DND-41 (cell line): ENCODE measurements at regions not wholly inside any gene's neighbourhood (a gene's known extent, or its start where the extent isn't known, plus 50 kb on each side); places are given as distances from the start of the nearest gene placed in this dataset.

Source experiments
- ATAC-seq: fragments of 200-7000 bp; cut with Tn5 transposase; 3 replicates; pipeline ENCODE4 v1.9.1; 2021; ENCODE audit warnings: low read depth; ENCODE audit not compliant: insufficient read depth
- DNase-seq: peaks from one replicate; pipeline ENCODE4 v3.0.0-alpha.2; 2020
- H2AFZ ChIP-seq: 2 replicates; pipeline ENCODE4 v1.6.0; 2012; ENCODE audit warnings: low read depth, low read length
- H3K27ac ChIP-seq: 2 replicates; pipeline ENCODE4 v1.5.1; 2012; ENCODE audit warnings: low read length, inconsistent platforms
- H3K27me3 ChIP-seq: fragments of 200-600 bp; sonication (generic); 2 replicates; pipeline ENCODE4 v1.6.0; 2012; ENCODE audit warnings: low read length, mild to moderate bottlenecking, inconsistent platforms; ENCODE audit not compliant: insufficient read depth, poor library complexity
- H3K36me3 ChIP-seq: 2 replicates; pipeline ENCODE4 v1.5.1; 2012; ENCODE audit warnings: low read length, inconsistent platforms; ENCODE audit not compliant: insufficient read depth
- H3K4me1 ChIP-seq: 2 replicates; pipeline ENCODE4 v1.5.1; 2012; ENCODE audit warnings: mild to moderate bottlenecking, low read length; ENCODE audit not compliant: insufficient read depth
- H3K4me2 ChIP-seq: 2 replicates; pipeline ENCODE4 v1.6.0; 2012; ENCODE audit warnings: mild to moderate bottlenecking, moderate library complexity, low read length, inconsistent platforms; ENCODE audit not compliant: insufficient read depth
- H3K4me3 ChIP-seq, 2 experiments: fragments of 200-600 bp in 1 of 2; shearing (Covaris generic) in 1 of 2; 2 replicates each; pipeline ENCODE4 v1.5.1; 2012 to 2016; ENCODE audit warnings: inconsistent platforms in 2 of 2, low read length in 2 of 2, mild to moderate bottlenecking in 2 of 2, low read depth in 1 of 2, moderate library complexity in 1 of 2
- H3K79me2 ChIP-seq: 2 replicates; pipeline ENCODE4 v1.6.0; 2012; ENCODE audit warnings: low read length, inconsistent platforms; ENCODE audit not compliant: insufficient read depth
- H3K9ac ChIP-seq: 2 replicates; pipeline ENCODE4 v1.6.0; 2012; ENCODE audit warnings: low read depth, mild to moderate bottlenecking, inconsistent platforms, low read length, moderate library complexity
- H3K9me3 ChIP-seq: 2 replicates; pipeline ENCODE4 v1.5.1; 2012; ENCODE audit warnings: low read length, moderate library complexity, mild to moderate bottlenecking, inconsistent platforms; ENCODE audit not compliant: insufficient read depth, severe bottlenecking
- H4K20me1 ChIP-seq: 2 replicates; pipeline ENCODE4 v1.6.0; 2012; ENCODE audit warnings: low read length; ENCODE audit not compliant: insufficient read depth
- EZH2 ChIP-seq: IDR thresholded peaks from 3 replicates; pipeline ENCODE4 v1.6.1; 2012; ENCODE audit warnings: borderline replicate concordance, low read depth, mild to moderate bottlenecking, moderate library complexity, low read length, inconsistent platforms; ENCODE audit not compliant: severe bottlenecking
- TF ChIP-seq, protein P1 (sequence below): IDR thresholded peaks from 2 replicates; pipeline ENCODE4 v1.5.1; 2012; ENCODE audit warnings: borderline replicate concordance, low read length, moderate library complexity, mild to moderate bottlenecking; ENCODE audit not compliant: poor library complexity, severe bottlenecking; ENCODE audit errors: extremely low read depth

DNA sequence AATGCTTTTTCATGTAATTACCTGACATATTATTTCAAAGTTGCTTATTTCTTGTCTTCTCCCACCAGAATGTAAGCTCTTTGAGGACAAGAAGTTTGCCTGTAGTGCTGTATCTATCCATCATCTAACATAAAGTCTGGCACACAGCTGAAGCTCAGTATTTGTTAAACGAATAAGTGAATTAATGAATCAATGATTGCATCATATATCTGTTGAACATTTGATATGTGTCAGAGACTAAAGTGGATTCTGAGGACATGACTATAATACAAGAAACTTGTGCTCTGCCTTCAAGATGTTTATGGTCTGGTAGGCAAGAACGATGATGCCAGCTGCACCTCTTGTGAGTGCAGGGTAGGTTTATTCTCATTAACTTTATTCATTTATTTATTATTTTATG, 115.4 kb upstream of the SCAF11 start:
- no peak overlapping the region for H2AFZ ChIP-seq
- no peaks in the 10 kb centered on the region for H3K79me2 ChIP-seq
- H4K20me1 ChIP-seq = no peaks in the 10 kb centered on the region
- no peak overlapping the region for H3K27ac ChIP-seq
- H3K4me1 ChIP-seq = no peaks in the 10 kb centered on the region
- ATAC-seq = no peak
- H3K27me3 ChIP-seq = no peaks in the 10 kb centered on the region
- no peak overlapping the region for H3K4me2 ChIP-seq
- no peak overlapping the region for H3K4me3 ChIP-seq
- TF ChIP-seq, protein P1, sequence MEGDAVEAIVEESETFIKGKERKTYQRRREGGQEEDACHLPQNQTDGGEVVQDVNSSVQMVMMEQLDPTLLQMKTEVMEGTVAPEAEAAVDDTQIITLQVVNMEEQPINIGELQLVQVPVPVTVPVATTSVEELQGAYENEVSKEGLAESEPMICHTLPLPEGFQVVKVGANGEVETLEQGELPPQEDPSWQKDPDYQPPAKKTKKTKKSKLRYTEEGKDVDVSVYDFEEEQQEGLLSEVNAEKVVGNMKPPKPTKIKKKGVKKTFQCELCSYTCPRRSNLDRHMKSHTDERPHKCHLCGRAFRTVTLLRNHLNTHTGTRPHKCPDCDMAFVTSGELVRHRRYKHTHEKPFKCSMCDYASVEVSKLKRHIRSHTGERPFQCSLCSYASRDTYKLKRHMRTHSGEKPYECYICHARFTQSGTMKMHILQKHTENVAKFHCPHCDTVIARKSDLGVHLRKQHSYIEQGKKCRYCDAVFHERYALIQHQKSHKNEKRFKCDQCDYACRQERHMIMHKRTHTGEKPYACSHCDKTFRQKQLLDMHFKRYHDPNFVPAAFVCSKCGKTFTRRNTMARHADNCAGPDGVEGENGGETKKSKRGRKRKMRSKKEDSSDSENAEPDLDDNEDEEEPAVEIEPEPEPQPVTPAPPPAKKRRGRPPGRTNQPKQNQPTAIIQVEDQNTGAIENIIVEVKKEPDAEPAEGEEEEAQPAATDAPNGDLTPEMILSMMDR = no peak
- TF ChIP-seq EZH2 = no peak
- no peak for DNase-seq
- H3K36me3 ChIP-seq = no peaks in the 10 kb centered on the region
- H3K9me3 ChIP-seq = no peaks in the 10 kb centered on the region
- no peak overlapping the region for H3K9ac ChIP-seq

DNA sequence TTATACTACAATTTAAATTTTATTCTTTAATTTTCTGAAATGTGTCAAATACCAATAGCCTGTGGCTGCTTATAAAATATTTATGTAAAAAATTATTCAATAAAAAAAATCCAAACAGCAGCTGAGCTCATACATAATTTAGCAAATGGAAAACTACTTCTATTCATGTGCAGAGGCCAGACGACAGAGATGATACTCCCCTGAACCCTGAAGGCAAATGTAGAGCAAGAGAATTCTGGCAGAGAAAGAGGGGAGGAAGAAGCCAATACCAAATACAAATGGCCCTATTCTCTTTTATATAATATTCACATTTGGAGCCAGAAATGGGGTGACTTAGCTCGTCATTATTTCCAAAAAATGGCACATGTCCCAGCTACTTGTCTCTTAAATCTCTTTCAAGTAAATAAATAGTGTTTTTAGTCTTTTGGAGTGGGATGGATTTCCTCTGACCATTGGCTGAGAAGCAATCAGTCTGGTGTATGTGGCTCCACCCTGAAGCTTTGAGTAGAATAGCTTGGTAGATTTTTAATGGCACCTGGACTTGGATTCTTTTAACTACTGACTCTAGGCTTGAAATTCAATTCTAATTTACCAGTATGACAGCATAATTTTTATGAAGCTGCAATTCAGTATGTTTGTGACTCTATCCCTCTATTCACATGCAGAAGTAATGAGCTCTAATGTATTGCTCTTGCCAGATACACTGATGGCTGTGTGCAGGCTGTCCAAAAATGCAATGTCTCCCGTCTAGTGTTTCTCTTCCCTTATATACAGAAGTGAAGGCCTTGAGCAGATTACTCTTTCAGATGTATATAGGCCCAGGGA, 113.4 kb upstream of the SCAF11 start:
- H3K4me3 ChIP-seq = no peak overlapping the region
- H3K27me3 ChIP-seq = no peaks in the 10 kb centered on the region
- TF ChIP-seq EZH2 = no peak
- TF ChIP-seq, protein P1 = no peak
- no peaks in the 10 kb centered on the region for H3K9me3 ChIP-seq
- no peaks in the 10 kb centered on the region for H4K20me1 ChIP-seq
- H3K4me2 ChIP-seq = no peak overlapping the region
- DNase-seq (no peak), ATAC-seq (no peak)
- no peak overlapping the region for H3K9ac ChIP-seq
- H3K79me2 ChIP-seq = no peaks in the 10 kb centered on the region
- no peaks in the 10 kb centered on the region for H3K4me1 ChIP-seq
- no peak overlapping the region for H3K27ac ChIP-seq
- H3K36me3 ChIP-seq = no peaks in the 10 kb centered on the region
- no peak overlapping the region for H2AFZ ChIP-seq

DNA sequence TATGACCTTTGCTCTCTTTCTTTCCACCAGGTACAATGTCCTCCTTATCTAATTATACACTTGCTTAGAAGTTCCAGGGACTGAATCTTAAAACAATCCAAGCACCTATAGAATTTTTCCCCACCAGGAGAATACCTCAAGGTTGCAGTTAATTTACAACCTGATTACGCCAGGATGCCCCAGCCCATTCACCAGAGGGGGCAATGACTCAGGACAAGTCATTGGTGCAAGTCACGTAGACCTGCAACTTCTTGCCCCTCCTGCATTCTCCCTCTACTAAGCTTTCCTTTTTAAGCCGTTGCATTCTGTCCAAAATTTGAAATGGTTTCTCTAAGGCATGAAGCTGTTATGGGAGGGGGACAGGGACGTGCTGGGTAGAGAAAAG, 111.1 kb upstream of the SCAF11 start:
- Histone ChIP-seq H3K27me3 (no peaks in the 10 kb centered on the region), H3K4me1 (no peaks in the 10 kb centered on the region), H3K4me2 (no peak overlapping the region), H3K9ac (no peak overlapping the region), H3K36me3 (no peaks in the 10 kb centered on the region), H4K20me1 (no peaks in the 10 kb centered on the region), H3K9me3 (no peaks in the 10 kb centered on the region), H2AFZ (no peak overlapping the region), H3K4me3 (no peak overlapping the region), H3K79me2 (no peaks in the 10 kb centered on the region), H3K27ac (no peak overlapping the region)
- TF ChIP-seq, protein P1 = no peak
- no peak for TF ChIP-seq EZH2
- DNase-seq = no peak
- ATAC-seq = no peak
